Brain pericyte (primary cell): ENCODE measurements at regions not wholly inside any gene's neighbourhood (a gene's known extent, or its start where the extent isn't known, plus 50 kb on each side); places are given as distances from the start of the nearest gene placed in this dataset.

ENCODE experiments used
- DNase-seq: peaks from one replicate; pipeline ENCODE4 v3.0.0-alpha.2; 2012; ENCODE audit warnings: low read depth, low spot score

DNA sequence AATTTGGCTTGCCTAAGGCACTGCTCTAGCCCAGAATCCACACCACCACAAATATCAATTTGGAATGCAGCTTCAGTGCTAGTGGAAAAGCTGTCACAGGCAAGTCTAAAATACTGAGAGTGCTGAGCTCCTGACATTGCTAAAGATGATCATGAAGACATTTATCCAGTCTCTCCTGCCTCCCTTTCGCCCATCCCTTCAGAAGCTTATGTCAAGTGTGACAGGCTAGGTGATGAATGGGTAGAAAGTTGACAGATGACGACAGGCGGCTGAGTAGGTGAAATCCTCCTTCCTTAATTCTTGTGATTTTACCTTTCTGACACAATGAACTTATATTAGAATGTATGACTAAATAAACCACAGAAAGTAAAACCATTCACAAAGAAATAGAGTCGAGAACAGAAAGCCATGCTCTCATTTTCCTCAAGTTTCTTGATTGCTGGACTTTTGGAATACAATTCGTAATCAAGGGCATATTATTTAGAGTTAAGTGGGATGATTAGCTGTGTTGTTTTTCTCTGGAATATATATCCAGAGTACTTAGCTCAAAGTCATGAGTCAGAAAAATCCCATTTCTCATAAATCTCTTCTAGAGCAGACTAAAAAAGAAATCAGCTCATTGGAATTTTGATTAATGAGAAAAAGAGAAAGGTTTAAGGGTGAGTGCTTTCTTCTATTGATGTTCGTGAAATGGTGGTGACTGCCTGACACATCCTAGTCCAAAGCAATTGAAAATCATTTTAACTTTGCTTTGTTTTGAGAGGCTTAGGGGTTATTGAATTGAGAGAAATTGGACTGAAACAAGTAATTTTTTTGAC lies 1228.2 kb upstream of the CITED2 start:
- DNase-seq: peak; percentile 6

DNA sequence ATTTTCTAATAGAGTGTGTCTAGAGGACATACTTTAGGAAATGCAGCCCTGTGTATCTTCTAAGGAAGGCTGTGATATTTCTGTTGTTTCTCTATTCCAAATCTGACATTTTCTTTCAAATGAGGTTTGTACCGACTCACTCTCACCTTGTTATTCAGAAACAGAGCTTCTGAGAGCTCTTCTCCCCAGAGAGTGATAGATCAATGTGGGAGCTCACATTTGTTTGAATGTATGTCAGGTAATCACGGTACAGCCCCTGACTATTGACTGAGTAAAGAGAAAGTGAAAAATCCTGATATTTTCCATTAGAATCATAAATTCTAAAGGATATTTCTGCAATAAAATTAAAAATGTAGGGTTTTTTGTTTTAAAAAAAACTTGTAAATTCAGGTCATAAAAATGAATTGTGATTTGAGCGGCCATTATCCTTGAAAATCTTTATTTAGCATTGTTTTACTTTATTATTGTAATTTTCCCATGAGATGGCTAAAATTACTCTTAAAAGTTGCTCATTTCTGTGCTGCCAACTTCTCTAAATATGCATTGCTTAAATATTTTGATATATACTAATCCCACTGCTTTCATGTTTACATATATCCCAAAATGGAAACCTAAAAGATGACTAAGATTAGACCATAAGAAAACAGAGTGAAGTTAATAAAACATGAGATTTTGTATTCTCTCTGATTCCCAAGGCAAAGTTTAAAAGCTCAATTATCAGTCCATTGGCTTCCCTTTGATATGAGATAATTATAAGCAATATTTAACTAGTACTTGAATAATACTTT lies 1226.8 kb upstream of the CITED2 start:
- no peak for DNase-seq

GRCh38 chr6:140599916-140600315 lies 1225.5 kb upstream of the CITED2 start:
- DNase-seq: no peak

- DNase-seq: no peak
Measured at GRCh38 chr6:140597181-140597580, 1222.7 kb upstream of the CITED2 start.

GRCh38 chr6:140594806-140595128 lies 1220.3 kb upstream of the CITED2 start:
- DNase-seq: no peak

- DNase-seq: no peak
Measured at GRCh38 chr6:140592877-140593276, 1218.4 kb upstream of the CITED2 start.

- DNase-seq: no peak
Measured at GRCh38 chr6:140590641-140591040, 1216.2 kb upstream of the CITED2 start.

DNA sequence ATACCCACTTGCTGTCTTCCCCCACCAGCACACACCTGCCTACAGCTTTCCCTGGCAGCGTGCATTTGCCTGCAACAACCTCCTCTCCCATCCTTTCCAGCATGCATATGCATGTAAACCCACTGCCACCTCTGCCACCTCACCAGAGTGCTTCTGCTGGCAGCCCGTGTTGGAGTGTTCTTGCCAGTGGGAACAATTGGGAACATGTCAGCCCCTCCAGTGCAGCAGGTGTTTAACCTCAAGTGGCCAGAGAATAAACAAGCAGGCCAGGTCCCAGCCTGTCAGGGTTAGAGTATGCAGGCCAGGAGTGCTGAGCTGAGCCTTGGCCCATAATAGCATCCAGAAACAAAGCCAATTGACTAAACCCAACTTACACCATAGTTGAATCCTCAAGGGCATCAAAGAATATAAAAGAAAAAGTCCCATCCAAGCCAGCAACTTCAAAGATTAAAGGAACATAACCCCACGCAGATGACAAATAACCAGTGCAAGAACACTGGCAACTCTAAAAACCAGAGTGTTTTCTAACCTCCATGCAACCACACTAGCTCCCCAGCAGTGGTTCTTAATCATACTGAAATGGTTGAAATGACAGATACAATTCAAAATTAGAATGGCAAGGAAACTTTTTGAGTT lies 1212.1 kb upstream of the CITED2 start:
- DNase-seq: no peak

DNA sequence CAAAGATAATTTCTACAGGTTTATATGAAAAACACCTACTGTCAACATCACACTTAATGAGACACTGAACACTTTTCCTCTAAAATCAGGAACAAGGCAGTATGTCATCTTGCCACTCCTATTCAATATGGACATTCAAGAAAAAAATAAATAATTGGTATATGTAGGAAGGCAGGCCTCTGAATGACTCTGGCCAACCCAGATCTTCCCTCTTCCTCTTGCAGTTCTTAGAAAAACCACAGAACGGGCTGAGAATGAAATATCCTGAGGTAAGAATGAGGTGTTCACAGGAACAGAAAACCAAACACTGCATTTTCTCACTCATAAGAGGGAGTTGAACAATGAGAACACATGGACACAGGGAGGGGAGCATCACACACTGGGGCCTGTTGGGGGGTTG lies 1207.2 kb upstream of the CITED2 start:
- no peak for DNase-seq

DNA sequence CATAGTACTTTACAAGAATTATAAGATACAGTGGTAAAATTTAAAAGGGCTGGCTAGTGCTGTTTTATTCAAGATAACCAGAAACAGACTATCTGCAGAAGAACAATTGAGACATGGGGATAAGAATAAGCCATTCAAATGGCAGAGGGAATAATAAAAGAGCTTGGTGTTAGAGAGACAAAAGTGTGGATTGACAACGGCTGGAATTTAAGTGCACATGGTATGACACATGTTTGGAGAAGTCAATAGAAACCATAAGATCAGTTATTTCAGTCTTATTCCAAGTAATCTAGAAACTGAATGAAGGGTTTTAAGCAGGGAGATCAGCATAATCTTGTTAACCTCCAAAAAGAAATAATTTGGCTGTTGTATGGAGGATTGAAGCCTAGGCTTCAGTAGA lies 1205.5 kb upstream of the CITED2 start:
- DNase-seq: no peak

DNA sequence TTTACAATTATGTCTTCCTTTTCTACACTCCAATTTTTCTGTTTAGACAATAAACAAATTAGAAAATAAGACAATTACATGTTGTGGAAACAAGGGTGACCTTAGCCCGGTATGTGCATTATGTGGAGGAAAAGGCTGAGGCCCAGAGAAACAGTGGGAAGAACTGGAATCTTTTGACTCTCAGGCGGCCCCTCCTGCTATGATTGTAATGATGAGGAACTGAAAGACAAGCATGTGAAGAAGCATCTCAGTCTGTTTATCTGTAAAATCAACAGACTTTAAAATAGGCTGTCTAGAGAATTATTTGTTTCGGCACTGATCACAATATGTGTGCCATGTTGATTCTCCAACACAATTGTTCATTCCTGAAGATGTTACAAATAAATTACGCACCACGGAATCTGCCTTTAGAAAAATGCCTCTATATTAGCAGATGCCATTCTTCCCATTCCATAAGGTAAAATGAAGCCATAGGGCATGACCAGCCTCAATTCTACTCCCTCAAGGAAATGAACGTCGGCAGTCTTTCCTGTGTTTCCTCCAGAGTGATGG lies 1201.6 kb upstream of the CITED2 start:
- no peak for DNase-seq

DNA sequence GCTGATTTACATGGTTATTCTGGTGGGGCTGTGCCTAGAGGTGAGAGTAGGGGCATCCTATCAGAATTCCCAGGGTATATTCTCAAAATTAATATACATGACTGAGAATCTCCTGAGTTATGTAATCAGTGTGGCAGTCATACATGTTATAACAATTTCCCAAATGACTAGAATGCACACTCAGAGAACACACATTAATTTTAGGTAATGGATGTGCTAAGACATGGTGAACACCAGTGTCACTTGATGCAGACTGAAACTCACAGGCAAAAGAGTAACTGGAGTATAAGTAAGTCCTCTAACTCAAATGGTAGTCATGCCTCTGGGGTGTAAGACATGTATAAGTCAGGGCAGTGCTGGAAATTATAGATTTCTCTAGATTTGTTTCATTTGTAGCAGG lies 1198.4 kb upstream of the CITED2 start:
- DNase-seq: no peak

- DNase-seq: peak; percentile 20
Measured at GRCh38 chr6:140572129-140572528, 1197.7 kb upstream of the CITED2 start.

DNA sequence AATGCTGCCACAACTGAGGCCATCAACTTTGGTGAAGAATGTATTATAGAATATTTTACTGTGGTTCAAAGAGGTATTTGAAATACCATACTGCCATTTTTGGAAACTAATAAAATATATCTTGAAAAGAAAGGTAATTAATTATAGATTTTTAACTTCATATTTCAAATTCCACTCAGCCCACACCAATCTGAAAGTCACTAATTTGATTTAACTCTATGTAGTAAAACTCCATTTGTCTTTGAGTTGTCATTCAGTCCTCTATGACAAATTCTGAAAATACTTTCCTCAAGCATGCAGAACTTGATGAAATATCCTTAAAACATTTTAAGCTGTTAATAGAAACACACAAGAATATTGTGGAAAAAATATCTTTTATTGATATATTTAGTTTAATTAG lies 1196.7 kb upstream of the CITED2 start:
- no peak for DNase-seq

GRCh38 chr6:140567466-140567865 lies 1193.0 kb upstream of the CITED2 start:
- DNase-seq: no peak

GRCh38 chr6:140566781-140567277 lies 1192.4 kb upstream of the CITED2 start:
- DNase-seq: peak; percentile 7

- DNase-seq: no peak
Measured at GRCh38 chr6:140563728-140564127, 1189.3 kb upstream of the CITED2 start.

- DNase-seq: no peak
Measured at GRCh38 chr6:140561701-140562100, 1187.3 kb upstream of the CITED2 start.

GRCh38 chr6:140560671-140561070 lies 1186.2 kb upstream of the CITED2 start:
- no peak for DNase-seq

- DNase-seq: no peak
Measured at GRCh38 chr6:140559458-140559857, 1185.0 kb upstream of the CITED2 start.

DNA sequence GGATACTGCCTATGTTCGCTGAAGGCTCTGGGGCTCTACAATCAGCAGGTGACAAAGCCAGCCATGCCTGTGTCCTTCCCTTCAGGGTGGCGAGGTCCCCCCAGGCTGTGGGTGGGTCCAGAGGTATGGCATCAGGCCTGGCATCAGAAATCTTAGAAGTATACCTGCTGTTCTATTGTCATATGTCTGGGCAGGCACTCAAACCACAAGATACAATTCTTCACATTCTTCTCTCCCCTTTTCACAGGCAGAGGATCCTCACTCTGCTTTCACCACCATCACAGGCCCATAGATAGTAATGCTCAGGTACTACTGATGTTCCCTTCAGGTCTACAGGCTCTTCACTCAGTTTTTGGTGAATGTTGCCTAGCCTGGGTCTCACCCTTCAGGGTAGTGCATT lies 1180.0 kb upstream of the CITED2 start:
- no peak for DNase-seq

- DNase-seq: no peak
Measured at GRCh38 chr6:140548366-140548765, 1173.9 kb upstream of the CITED2 start.
